ENCODE measurements at regions not wholly inside any gene's neighbourhood (a gene's known extent, or its start where the extent isn't known, plus 50 kb on each side); places are given as distances from the start of the nearest gene placed in this dataset.

DNA sequence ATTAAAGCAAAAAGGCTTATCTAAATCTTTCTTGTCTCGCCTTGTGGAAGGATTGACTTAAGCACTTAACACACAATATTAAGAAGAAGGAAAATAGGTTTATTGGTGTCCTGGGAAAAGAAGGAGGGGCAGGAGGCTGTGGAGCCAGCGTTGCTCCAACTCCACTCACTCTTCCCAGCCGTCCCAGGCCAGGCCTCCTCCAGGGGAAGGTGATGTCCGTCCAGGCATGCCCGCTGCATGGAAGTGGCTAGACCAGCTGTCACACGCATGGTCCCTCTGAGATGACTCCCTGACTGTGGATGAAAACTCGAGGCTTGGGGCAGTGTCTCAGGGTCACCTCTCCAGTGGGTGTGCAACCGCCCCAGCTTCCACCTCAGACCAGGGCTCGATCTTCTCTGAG is 281.1 kb downstream of the GALR1 start:
- TF ChIP-seq CTCF (IDR thresholded peaks at IDR 0.05) (no peak), EP300 (IDR thresholded peaks at IDR 0.05) (no peak), POLR2AphosphoS5 (IDR thresholded peaks at IDR 0.05) (no peak), POLR2A (IDR thresholded peaks at IDR 0.05) (no peak)
